Skeletal muscle tissue (tissue), 3 donors: ENCODE measurements at regions not wholly inside any gene's neighbourhood (a gene's known extent, or its start where the extent isn't known, plus 50 kb on each side); places are given as distances from the start of the nearest gene placed in this dataset.

Experiments
- H3K27ac ChIP-seq: one replicate; pipeline ENCODE4 v1.7.0; 2013; ENCODE audit warnings: mild to moderate bottlenecking, low read depth, low read length, inconsistent platforms
- H3K27me3 ChIP-seq, 3 donors: one replicate each; pipeline ENCODE4 v1.7.0; 2013; ENCODE audit warnings: low read length in 3 of 3; ENCODE audit not compliant: control insufficient read depth in 3 of 3, insufficient read depth in 3 of 3
- H3K36me3 ChIP-seq, 3 donors: one replicate each; pipeline ENCODE4 v1.7.0; 2013; ENCODE audit warnings: low read length in 3 of 3; ENCODE audit not compliant: control insufficient read depth in 3 of 3, insufficient read depth in 3 of 3
- H3K4me1 ChIP-seq, 3 donors: one replicate each; pipeline ENCODE4 v1.7.0; 2013; ENCODE audit warnings: low read length in 3 of 3, mild to moderate bottlenecking in 3 of 3; ENCODE audit not compliant: control insufficient read depth in 3 of 3, insufficient read depth in 3 of 3
- H3K4me3 ChIP-seq, 3 donors: one replicate each; pipeline ENCODE4 v1.7.0; 2013; ENCODE audit warnings: low read length in 3 of 3
- H3K9ac ChIP-seq, 3 donors: one replicate each; pipeline ENCODE4 v1.7.0; 2013; ENCODE audit warnings: low read length in 3 of 3, mild to moderate bottlenecking in 3 of 3, moderate library complexity in 2 of 3, low read depth in 1 of 3
- H3K9me3 ChIP-seq, 3 donors: one replicate each; pipeline ENCODE4 v1.7.0; 2013; ENCODE audit warnings: low read length in 3 of 3; ENCODE audit not compliant: control insufficient read depth in 3 of 3
- donor health status: Osteomylitis.

DNA sequence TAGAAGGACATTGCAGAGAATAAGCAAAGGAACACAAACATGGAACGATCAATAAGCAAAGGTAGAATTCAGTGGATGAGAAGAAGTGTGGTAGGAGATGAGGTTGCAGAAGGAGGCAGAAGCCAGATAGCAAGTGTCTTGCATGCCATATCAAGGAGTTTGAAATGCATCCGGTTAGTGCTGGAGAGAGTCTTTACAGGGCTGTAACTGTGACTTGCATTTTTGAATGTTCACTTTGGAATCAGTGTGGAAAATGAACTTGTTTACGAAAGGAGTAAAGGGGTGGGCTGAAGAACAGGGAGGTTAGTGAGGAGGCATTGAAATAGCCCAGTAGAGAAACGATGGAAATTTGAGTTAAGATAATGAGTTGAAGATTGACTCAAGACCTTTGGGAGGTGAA, 90.7 kb upstream of the MBNL2 start:
- Histone ChIP-seq H3K9ac (no peak overlapping the region), H3K27ac (no peak overlapping the region), H3K4me1 (peaks cover 0 to under 1% (median 0%) of the 10 kb centered on the region in 3 donors), H3K27me3 (no peaks in the 10 kb centered on the region), H3K4me3 (no peak overlapping the region), H3K36me3 (no peaks in the 10 kb centered on the region), H3K9me3 (no peaks in the 10 kb centered on the region)

DNA sequence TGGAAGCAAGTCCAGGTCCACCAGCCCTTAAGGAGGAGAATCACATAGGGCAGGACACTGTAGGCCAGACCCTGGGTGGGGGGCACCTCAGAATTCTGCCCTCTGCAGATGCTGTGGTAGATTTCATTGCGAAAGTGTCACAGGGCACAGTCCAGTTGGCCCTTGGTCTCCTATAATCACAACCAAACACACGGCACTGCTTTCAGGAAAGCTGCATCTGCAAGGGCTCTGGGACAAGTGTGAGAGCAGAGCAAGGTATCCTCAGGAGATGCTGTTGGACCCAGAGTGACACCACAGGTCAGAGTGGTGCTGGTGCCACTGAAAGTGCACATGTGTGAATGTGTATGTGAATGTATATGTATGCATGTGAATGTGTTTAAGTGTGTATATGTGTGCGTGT, 88.6 kb upstream of the MBNL2 start:
- H3K27ac ChIP-seq, result no peak overlapping the region
- H3K27me3 ChIP-seq, result no peaks in the 10 kb centered on the region
- no peaks in the 10 kb centered on the region for H3K36me3 ChIP-seq
- H3K4me1 ChIP-seq, result no peaks in the 10 kb centered on the region
- H3K9ac ChIP-seq, result no peak overlapping the region
- no peak overlapping the region for H3K4me3 ChIP-seq
- no peaks in the 10 kb centered on the region for H3K9me3 ChIP-seq

GRCh38 chr13:97133955-97134354, 88.2 kb upstream of the MBNL2 start:
- Histone ChIP-seq H3K27me3 (no peaks in the 10 kb centered on the region), H3K4me3 (no peak overlapping the region), H3K36me3 (no peaks in the 10 kb centered on the region), H3K4me1 (no peaks in the 10 kb centered on the region), H3K27ac (no peak overlapping the region), H3K9ac (no peak overlapping the region), H3K9me3 (no peaks in the 10 kb centered on the region)

DNA sequence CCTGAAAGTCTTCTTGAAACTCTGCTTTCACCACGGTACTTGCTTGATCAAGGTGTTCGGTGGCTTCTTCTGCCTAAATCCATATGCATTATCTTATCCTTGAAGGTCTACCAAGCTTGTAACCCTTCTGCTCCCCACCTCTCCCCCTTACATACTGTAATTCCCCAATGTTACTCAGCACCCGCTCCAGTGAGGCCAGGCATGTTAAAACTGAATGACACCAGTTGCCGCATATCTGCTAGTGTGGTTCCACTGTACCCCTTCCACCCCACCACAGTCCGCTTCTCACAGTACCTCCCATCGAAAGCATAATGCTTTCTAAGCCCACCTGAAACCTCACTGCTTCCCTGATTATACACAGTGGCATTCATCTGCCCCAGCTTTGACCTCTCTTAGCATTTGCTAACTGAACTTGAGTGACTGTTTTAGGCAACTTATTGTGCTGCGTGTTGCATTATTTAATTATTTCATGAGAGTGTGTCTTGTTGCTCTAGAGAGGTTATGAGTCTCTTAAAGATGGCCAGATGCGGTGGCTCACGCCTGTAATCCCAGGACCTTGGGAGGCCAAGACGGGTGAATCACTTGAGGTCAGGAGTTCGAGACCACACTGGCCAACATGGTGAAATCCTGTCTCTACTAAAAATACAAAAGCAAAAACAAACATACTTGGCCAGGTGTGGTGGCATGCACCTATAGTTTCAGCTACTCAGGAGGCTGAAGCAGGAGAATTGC, 87.6 kb upstream of the MBNL2 start:
- no peaks in the 10 kb centered on the region for H3K36me3 ChIP-seq
- no peak overlapping the region for H3K4me3 ChIP-seq
- no peaks in the 10 kb centered on the region for H3K9me3 ChIP-seq
- no peaks in the 10 kb centered on the region for H3K27me3 ChIP-seq
- no peak overlapping the region for H3K27ac ChIP-seq
- no peak overlapping the region for H3K9ac ChIP-seq
- H3K4me1 ChIP-seq, result no peaks in the 10 kb centered on the region

GRCh38 chr13:97135883-97136282, 86.2 kb upstream of the MBNL2 start:
- Histone ChIP-seq H3K4me1 (no peaks in the 10 kb centered on the region), H3K4me3 (no peak overlapping the region), H3K27ac (no peak overlapping the region), H3K36me3 (no peaks in the 10 kb centered on the region), H3K9ac (no peak overlapping the region), H3K9me3 (no peaks in the 10 kb centered on the region), H3K27me3 (no peaks in the 10 kb centered on the region)

GRCh38 chr13:97136418-97136817, 85.7 kb upstream of the MBNL2 start:
- Histone ChIP-seq H3K36me3 (no peaks in the 10 kb centered on the region), H3K4me1 (peaks cover 0 to 1% (median under 1%) of the 10 kb centered on the region in 3 donors), H3K9me3 (no peaks in the 10 kb centered on the region), H3K27me3 (no peaks in the 10 kb centered on the region), H3K27ac (no peak overlapping the region), H3K9ac (no peak overlapping the region), H3K4me3 (no peak overlapping the region)

DNA sequence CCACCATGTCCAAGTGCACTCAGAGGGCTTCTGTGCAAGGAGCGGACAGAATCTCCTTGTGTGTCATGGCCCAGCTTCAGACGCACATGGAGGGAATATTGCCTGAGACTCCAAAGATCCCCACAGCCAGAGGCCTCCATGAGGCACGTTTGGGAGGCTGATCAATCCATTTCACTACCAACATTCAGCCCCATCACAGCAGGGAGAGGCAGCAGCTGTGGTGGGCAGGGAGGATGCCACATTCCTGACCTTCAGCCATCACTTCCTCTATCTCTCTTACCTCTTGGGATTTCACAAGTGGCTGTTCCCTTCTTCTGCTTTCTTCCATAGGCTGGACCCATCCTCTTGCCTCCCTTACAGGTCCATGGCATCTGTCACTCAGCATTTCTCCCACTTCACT, 82.4 kb upstream of the MBNL2 start:
- Histone ChIP-seq H3K27me3 (no peaks in the 10 kb centered on the region), H3K4me1 (peaks cover 4 to 9% (median 6%) of the 10 kb centered on the region in 3 donors), H3K4me3 (no peak overlapping the region), H3K9ac (no peak overlapping the region), H3K36me3 (no peaks in the 10 kb centered on the region), H3K9me3 (no peaks in the 10 kb centered on the region), H3K27ac (no peak overlapping the region)

- Histone ChIP-seq H3K27ac (no peak overlapping the region), H3K36me3 (no peaks in the 10 kb centered on the region), H3K4me1 (peaks cover 4 to 9% (median 6%) of the 10 kb centered on the region in 3 donors), H3K4me3 (no peak overlapping the region), H3K27me3 (no peaks in the 10 kb centered on the region), H3K9ac (no peak overlapping the region), H3K9me3 (no peaks in the 10 kb centered on the region)
These were observed 82.0 kb upstream of the MBNL2 start for GRCh38 chr13:97140131-97140530.

DNA sequence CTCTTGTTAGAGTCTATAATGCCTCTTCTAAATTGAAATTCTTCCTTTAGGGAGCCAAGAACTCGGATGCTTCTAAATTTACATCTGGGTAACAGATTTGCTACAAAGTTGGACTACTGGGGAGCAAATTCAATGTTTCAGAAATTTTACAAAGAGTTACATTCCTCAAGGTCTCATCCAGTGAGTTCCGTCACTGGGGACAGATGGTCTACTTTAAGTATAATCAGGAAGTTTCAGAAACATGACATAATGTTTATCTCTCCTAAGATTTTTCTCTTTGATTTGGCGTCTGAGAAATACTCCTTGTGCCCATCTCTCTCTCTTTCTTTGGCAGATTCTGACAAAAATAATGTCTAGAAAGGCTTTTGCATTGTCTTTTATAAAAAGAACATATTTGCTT, 81.5 kb upstream of the MBNL2 start:
- Histone ChIP-seq H3K27ac (no peak overlapping the region), H3K27me3 (no peaks in the 10 kb centered on the region), H3K36me3 (no peaks in the 10 kb centered on the region), H3K4me3 (no peak overlapping the region), H3K9ac (no peak overlapping the region), H3K9me3 (no peaks in the 10 kb centered on the region), H3K4me1 (peaks cover 4 to 9% (median 6%) of the 10 kb centered on the region in 3 donors)

DNA sequence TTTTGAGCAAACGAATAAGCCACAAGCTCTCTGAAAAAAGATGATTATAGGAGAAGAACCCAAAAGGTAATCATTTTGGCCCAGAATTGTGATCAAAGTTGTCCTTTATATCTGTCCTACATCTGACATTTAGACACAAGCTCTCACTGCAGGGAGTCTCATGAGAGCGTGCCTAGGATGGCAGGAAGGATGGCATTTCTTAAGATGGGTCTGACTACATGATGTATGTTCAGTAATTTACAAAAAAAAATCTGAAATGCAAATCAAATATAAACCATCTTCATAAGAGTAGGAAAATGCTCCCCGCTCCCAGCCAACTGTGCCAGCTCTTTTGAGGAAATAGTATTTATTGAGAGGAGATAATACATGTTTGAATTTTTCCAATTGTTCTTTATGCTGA, 81.0 kb upstream of the MBNL2 start:
- H3K27me3 ChIP-seq, result no peaks in the 10 kb centered on the region
- H3K4me3 ChIP-seq, result no peak overlapping the region
- H3K36me3 ChIP-seq, result no peaks in the 10 kb centered on the region
- H3K27ac ChIP-seq, result no peak overlapping the region
- peak overlapping the region in 1 of 3 donors; percentile 17 for H3K9ac ChIP-seq
- H3K9me3 ChIP-seq, result no peaks in the 10 kb centered on the region
- H3K4me1 ChIP-seq, result peaks cover 4 to 9% (median 6%) of the 10 kb centered on the region in 3 donors
